Astrocyte (in vitro differentiated cells and primary cell): ENCODE measurements at regions not wholly inside any gene's neighbourhood (a gene's known extent, or its start where the extent isn't known, plus 50 kb on each side); places are given as distances from the start of the nearest gene placed in this dataset.

ENCODE experiments used
- EZH2 ChIP-seq: IDR thresholded peaks from 2 replicates; pipeline ENCODE4 v1.6.1; 2012; ENCODE audit warnings: mild to moderate bottlenecking, low read length, inconsistent platforms; ENCODE audit not compliant: insufficient read depth
- TF ChIP-seq, protein P1 (sequence below): IDR thresholded peaks from 2 replicates; pipeline ENCODE4 v1.5.1; 2011; ENCODE audit warnings: low read depth, mild to moderate bottlenecking, inconsistent platforms, low read length, moderate library complexity; ENCODE audit not compliant: insufficient read depth

DNA sequence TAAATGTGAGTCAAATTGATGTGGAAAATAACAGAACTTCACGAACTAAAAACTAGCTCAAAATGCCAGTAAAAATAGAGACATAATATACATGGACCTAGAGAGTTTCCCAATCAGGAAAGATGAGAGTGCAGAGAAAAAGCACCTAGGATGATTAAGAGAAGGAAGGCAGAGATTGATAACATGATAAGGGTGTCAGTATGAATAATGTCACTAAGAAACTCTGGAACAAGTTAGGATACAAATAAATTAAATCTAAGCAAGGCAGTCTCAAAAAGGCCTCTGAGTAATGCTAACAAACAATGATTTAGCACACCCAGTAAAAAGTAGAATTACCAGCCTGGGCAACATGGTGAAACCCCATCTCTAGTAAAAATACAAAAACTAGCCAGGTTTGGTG is 304.7 kb upstream of the DPPA4 start:
- TF ChIP-seq, protein P1, sequence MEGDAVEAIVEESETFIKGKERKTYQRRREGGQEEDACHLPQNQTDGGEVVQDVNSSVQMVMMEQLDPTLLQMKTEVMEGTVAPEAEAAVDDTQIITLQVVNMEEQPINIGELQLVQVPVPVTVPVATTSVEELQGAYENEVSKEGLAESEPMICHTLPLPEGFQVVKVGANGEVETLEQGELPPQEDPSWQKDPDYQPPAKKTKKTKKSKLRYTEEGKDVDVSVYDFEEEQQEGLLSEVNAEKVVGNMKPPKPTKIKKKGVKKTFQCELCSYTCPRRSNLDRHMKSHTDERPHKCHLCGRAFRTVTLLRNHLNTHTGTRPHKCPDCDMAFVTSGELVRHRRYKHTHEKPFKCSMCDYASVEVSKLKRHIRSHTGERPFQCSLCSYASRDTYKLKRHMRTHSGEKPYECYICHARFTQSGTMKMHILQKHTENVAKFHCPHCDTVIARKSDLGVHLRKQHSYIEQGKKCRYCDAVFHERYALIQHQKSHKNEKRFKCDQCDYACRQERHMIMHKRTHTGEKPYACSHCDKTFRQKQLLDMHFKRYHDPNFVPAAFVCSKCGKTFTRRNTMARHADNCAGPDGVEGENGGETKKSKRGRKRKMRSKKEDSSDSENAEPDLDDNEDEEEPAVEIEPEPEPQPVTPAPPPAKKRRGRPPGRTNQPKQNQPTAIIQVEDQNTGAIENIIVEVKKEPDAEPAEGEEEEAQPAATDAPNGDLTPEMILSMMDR, result no peak
- no peak for TF ChIP-seq EZH2
